ENCODE measurements at regions not wholly inside any gene's neighbourhood (a gene's known extent, or its start where the extent isn't known, plus 50 kb on each side); places are given as distances from the start of the nearest gene placed in this dataset.

DNA sequence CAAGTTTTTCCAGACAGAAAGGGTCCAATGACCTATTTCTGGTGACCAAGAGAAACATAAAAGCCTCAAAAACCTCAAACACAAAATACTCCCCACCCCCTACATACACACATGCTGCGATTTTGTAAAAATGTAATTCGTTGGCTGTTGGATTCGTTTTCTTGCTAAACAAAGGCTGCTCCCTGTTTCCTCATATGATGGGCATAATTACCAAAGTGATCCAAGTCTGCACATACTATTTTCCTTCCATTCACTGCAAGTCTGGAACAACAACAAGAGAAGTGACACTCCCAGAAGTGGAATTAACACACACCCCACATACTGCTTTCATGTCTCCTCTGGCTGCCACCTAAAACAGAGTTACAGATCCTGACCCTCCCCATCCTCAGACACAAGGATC, 131.9 kb downstream of the RAP2A start:
- no peak overlapping the region for H3K27ac ChIP-seq
- H3K36me3 ChIP-seq, result no peaks in the 10 kb centered on the region
- TF ChIP-seq, protein P1, sequence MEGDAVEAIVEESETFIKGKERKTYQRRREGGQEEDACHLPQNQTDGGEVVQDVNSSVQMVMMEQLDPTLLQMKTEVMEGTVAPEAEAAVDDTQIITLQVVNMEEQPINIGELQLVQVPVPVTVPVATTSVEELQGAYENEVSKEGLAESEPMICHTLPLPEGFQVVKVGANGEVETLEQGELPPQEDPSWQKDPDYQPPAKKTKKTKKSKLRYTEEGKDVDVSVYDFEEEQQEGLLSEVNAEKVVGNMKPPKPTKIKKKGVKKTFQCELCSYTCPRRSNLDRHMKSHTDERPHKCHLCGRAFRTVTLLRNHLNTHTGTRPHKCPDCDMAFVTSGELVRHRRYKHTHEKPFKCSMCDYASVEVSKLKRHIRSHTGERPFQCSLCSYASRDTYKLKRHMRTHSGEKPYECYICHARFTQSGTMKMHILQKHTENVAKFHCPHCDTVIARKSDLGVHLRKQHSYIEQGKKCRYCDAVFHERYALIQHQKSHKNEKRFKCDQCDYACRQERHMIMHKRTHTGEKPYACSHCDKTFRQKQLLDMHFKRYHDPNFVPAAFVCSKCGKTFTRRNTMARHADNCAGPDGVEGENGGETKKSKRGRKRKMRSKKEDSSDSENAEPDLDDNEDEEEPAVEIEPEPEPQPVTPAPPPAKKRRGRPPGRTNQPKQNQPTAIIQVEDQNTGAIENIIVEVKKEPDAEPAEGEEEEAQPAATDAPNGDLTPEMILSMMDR (IDR thresholded peaks at IDR 0.05), result no peak
- TF ChIP-seq POLR2A (IDR thresholded peaks at IDR 0.05) (no peak), EP300 (IDR thresholded peaks at IDR 0.05) (no peak)
- WGBS, 2 donors, result 41 to 42% methylated on average over 3 of the region's 3 CpGs
- peaks cover 0 to 35% (median 2%) of the 10 kb centered on the region in 4 donors for H3K4me1 ChIP-seq
- H3K4me3 ChIP-seq, result no peak overlapping the region
- H3K27me3 ChIP-seq, result no peaks in the 10 kb centered on the region
- DNase-seq (ENCODE audit: low spot score in 2 of 2), result no peak
- no peaks in the 10 kb centered on the region for H3K9me3 ChIP-seq

DNA sequence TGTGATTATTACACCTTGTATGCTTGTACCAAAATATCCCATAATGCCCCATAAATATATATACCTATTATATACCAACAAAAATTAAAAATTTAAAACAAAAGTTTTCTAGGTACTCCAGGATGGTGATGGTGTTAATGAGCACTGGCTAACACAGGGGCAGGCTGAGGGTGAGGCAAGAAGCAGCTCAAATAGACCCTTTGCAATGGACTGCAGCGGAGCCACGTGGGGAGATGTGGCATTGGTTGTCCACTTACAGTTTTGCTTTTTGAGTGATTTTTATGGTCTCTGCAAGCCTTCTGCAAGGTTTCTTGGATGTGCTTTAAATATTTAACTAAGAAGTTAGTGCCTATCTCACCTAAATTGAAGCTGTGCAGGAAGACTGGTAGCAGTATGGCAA, 132.9 kb downstream of the RAP2A start:
- H3K27me3 ChIP-seq, result no peaks in the 10 kb centered on the region
- H3K9me3 ChIP-seq, result no peaks in the 10 kb centered on the region
- no peaks in the 10 kb centered on the region for H3K36me3 ChIP-seq
- H3K27ac ChIP-seq, result no peak overlapping the region
- no peak for TF ChIP-seq EP300 (IDR thresholded peaks at IDR 0.05)
- TF ChIP-seq, protein P1 (IDR thresholded peaks at IDR 0.05), result no peak
- no peak for TF ChIP-seq POLR2A (IDR thresholded peaks at IDR 0.05)
- no peak for DNase-seq (ENCODE audit: low spot score in 2 of 2)
- WGBS, 2 donors, result 93 to 96% methylated on average over 2 of the region's 2 CpGs
- H3K4me1 ChIP-seq, result peaks cover 0 to 35% (median 2%) of the 10 kb centered on the region in 4 donors
- H3K4me3 ChIP-seq, result no peak overlapping the region

DNA sequence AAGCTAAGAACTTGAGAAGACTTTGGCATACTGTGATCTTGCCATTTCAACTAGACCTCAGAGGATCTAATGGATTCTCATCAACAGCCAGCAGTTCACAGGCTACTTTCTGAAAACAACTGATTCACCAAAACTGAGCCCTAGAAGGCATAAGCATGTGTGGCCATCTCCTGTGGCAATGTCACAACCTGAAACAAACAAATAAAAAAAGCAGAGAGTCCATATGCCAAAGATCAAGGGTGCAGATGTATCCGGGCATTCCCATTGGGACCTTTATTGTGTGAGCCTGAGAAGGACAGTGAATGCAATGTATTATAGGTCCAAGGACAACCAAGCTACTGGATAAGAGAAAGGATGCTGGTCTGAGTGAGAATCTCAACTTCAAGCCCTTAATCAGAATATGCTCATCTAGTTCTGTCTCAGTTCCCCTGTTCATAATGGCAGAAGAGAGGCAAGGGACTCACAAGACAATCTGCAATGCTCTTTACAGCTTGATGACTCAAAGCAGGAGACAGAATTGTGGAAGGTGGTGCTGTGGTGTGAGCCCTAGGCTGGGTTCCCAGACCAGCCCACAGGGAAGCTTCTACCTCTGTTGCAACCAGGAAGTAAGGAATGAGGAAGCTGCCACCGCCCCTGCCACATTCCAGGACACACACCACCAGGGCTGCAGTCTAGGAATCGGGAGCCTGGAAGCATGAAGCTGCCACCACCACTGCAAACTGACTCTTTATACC, 133.7 kb downstream of the RAP2A start:
- DNase-seq (ENCODE audit: low spot score in 2 of 2), result peak in 1 of 2 donors; percentile 10

DNA sequence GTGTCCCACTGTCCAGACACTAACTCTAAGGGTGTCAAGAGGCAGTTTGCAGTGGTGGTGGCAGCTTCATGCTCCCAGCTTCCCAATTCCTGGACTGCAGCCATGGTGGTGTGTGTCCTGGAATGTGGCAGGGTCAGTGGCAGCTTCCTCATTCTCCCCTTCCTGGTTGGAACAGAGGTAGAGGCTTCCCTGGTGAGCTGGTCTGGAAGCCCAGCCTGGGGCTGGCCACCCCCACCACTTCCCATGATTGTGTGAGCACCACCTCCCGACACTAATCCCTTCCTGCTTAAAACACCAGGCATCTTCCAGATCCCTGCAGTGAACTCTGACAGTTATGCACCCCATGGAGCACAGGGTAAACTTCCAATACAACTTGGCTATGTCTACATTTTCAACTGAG, 134.9 kb downstream of the RAP2A start:
- TF ChIP-seq, protein P1 (IDR thresholded peaks at IDR 0.05), result no peak
- TF ChIP-seq POLR2A (IDR thresholded peaks at IDR 0.05) (no peak), EP300 (IDR thresholded peaks at IDR 0.05) (no peak)
- Histone ChIP-seq H3K9me3 (no peaks in the 10 kb centered on the region), H3K4me3 (no peak overlapping the region), H3K36me3 (no peaks in the 10 kb centered on the region), H3K27ac (no peak overlapping the region), H3K27me3 (no peaks in the 10 kb centered on the region), H3K4me1 (peaks cover 0 to 35% (median 2%) of the 10 kb centered on the region in 4 donors)
- 67 to 72% methylated on average over 1 of the region's 1 CpG for WGBS, 2 donors
- no peak for DNase-seq (ENCODE audit: low spot score in 2 of 2)

More for the DNA sequence above, 133.7 kb downstream of the RAP2A start:
- no peak overlapping the region for H3K4me3 ChIP-seq
- no peaks in the 10 kb centered on the region for H3K36me3 ChIP-seq
- WGBS, 2 donors, result 54 to 74% methylated on average over 3 of the region's 3 CpGs
- H3K4me1 ChIP-seq, result peaks cover 0 to 35% (median 2%) of the 10 kb centered on the region in 4 donors
- H3K27me3 ChIP-seq, result no peaks in the 10 kb centered on the region
- TF ChIP-seq POLR2A (IDR thresholded peaks at IDR 0.05) (no peak), EP300 (IDR thresholded peaks at IDR 0.05) (no peak)
- TF ChIP-seq, protein P1 (IDR thresholded peaks at IDR 0.05), result no peak
- no peak overlapping the region for H3K27ac ChIP-seq
- H3K9me3 ChIP-seq, result no peaks in the 10 kb centered on the region

DNA sequence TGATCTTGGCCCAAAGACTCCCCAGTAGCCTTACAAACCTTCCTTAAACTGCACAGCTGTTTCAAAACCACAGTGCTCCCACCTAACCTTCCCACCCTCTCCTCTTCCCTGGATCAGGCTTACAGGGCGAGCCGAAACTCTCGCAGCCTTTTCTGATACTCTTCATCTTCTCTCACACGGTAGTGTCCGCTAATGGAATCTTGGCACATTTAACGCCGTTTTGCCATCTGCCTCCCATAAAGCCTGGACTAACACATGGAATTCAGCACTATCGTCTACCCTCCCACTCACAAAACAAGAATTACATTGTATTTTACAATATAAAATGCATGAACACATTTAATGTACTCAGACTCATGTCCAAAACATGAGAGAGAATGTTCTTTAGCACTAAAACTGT, 135.9 kb downstream of the RAP2A start:
- TF ChIP-seq EP300 (IDR thresholded peaks at IDR 0.05) (no peak), POLR2A (IDR thresholded peaks at IDR 0.05) (no peak)
- TF ChIP-seq, protein P1 (IDR thresholded peaks at IDR 0.05), result no peak

More for the DNA sequence above, 135.9 kb downstream of the RAP2A start:
- no peak for DNase-seq (ENCODE audit: low spot score in 2 of 2)
- Histone ChIP-seq H3K4me1 (peaks cover 0 to 35% (median 2%) of the 10 kb centered on the region in 4 donors), H3K9me3 (no peaks in the 10 kb centered on the region), H3K4me3 (peak overlapping the region in 1 of 4 donors; percentile 14), H3K27ac (peak overlapping the region in 2 of 4 donors; percentile 26 to 62), H3K36me3 (no peaks in the 10 kb centered on the region), H3K27me3 (no peaks in the 10 kb centered on the region)
- 27 to 35% methylated on average over 8 of the region's 8 CpGs for WGBS, 2 donors
